GM23338 (cell line): ENCODE measurements at regions not wholly inside any gene's neighbourhood (a gene's known extent, or its start where the extent isn't known, plus 50 kb on each side); places are given as distances from the start of the nearest gene placed in this dataset.
"Not testable (repeated sequence)": the region's sequence is repeated elsewhere in the genome, so short reads cannot be mapped to it uniquely, and the experiment has no call there.

Experiments used
- CREB1 ChIP-seq: fragments of 250-450 bp; sonication (Bioruptor Pico); IDR thresholded peaks from 2 replicates; pipeline ENCODE4 v1.5.0; 2020; ENCODE audit warnings: low read depth, mild to moderate bottlenecking, moderate library complexity
- EZH2 ChIP-seq: fragments of 200-600 bp; sonication (generic); IDR thresholded peaks from one replicate; pipeline ENCODE4 v1.8.0; 2017; ENCODE audit warnings: antibody characterized with exemption, mild to moderate bottlenecking, low read depth; ENCODE audit not compliant: unreplicated experiment
- EZH2phosphoT487 ChIP-seq: fragments of 200-600 bp; sonication (generic); IDR thresholded peaks from one replicate; pipeline ENCODE4 v1.8.1; 2018; ENCODE audit warnings: antibody characterized with exemption; ENCODE audit not compliant: unreplicated experiment
- JUNB ChIP-seq: IDR thresholded peaks from one replicate; pipeline ENCODE4 v1.6.1; 2016; ENCODE audit warnings: antibody characterized with exemption; ENCODE audit not compliant: unreplicated experiment
- NANOG ChIP-seq: IDR thresholded peaks from 2 replicates; pipeline ENCODE4 v1.6.1; 2016; ENCODE audit warnings: antibody characterized with exemption, borderline replicate concordance
- POLR2AphosphoS5 ChIP-seq: IDR thresholded peaks from 2 replicates; pipeline ENCODE4 v1.6.1; 2016; ENCODE audit warnings: antibody characterized with exemption, low read depth
- REST ChIP-seq: IDR thresholded peaks from one replicate; pipeline ENCODE4 v1.6.1; 2018; ENCODE audit warnings: antibody characterized with exemption; ENCODE audit not compliant: unreplicated experiment
- STAT1 ChIP-seq: IDR thresholded peaks from one replicate; pipeline ENCODE4 v1.6.1; 2016; ENCODE audit warnings: antibody characterized with exemption; ENCODE audit not compliant: unreplicated experiment
- ZNF114 ChIP-seq: fragments of 250-450 bp; sonication (Bioruptor Pico); IDR thresholded peaks from 2 replicates; pipeline ENCODE4 v1.5.0; 2020; ENCODE audit warnings: mild to moderate bottlenecking, moderate library complexity
- ZNF331 ChIP-seq: fragments of 250-450 bp; sonication (Bioruptor Pico); IDR thresholded peaks from 2 replicates; pipeline ENCODE4 v1.5.0; 2020; ENCODE audit warnings: low read depth, mild to moderate bottlenecking, moderate library complexity
- TF ChIP-seq, protein P1 (sequence below), 2 experiments: fragments of 200-600 bp in 1 of 2; sonication (generic) in 1 of 2; conservative IDR thresholded peaks; 2 replicates each; pipeline versions ENCODE4 v1.5.1 to v1.6.1; 2016 to 2017; ENCODE audit warnings: antibody characterized with exemption in 2 of 2, low read depth in 2 of 2, mild to moderate bottlenecking in 2 of 2, moderate library complexity in 1 of 2
- TF ChIP-seq, protein P2 (sequence below): fragments of 250-450 bp; sonication (Bioruptor Pico); IDR thresholded peaks from 2 replicates; pipeline ENCODE4 v1.5.0; 2020; ENCODE audit warnings: mild to moderate bottlenecking, moderate library complexity
- TF ChIP-seq, protein P3 (sequence below): IDR thresholded peaks from 2 replicates; pipeline ENCODE4 v1.6.1; 2016; ENCODE audit warnings: antibody characterized with exemption

DNA sequence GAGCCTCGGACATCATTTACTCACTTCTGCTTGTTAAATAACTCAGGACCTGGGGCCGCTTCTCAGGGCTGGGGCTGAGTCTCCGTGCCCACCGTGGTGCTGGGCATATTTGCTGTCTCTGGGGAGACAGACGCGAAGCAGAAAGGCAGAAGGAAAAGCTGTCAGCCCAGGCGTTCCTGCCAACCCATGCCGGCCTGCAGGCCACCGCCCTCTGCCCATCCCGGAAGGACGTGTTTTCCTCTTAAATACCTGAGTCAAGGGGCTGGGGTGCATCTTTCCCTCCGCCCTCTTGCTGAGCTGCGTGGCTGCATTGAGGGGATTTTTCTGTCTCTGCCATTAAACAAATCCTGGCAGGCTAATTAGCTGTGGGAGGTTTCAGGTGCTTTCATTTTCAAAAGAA is 65.3 kb upstream of the SFSWAP start:
- TF ChIP-seq, protein P1, sequence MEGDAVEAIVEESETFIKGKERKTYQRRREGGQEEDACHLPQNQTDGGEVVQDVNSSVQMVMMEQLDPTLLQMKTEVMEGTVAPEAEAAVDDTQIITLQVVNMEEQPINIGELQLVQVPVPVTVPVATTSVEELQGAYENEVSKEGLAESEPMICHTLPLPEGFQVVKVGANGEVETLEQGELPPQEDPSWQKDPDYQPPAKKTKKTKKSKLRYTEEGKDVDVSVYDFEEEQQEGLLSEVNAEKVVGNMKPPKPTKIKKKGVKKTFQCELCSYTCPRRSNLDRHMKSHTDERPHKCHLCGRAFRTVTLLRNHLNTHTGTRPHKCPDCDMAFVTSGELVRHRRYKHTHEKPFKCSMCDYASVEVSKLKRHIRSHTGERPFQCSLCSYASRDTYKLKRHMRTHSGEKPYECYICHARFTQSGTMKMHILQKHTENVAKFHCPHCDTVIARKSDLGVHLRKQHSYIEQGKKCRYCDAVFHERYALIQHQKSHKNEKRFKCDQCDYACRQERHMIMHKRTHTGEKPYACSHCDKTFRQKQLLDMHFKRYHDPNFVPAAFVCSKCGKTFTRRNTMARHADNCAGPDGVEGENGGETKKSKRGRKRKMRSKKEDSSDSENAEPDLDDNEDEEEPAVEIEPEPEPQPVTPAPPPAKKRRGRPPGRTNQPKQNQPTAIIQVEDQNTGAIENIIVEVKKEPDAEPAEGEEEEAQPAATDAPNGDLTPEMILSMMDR (conservative IDR thresholded peaks at IDR 0.05; ENCODE audit: low read depth in 2 of 2), result not testable (repeated sequence)
- not testable (repeated sequence) for TF ChIP-seq POLR2AphosphoS5; EZH2phosphoT487; CREB1 (CRISPR knock-in tag); JUNB; REST; STAT1; EZH2; ZNF114; ZNF331 (CRISPR knock-in tag); NANOG
- TF ChIP-seq, protein P2, sequence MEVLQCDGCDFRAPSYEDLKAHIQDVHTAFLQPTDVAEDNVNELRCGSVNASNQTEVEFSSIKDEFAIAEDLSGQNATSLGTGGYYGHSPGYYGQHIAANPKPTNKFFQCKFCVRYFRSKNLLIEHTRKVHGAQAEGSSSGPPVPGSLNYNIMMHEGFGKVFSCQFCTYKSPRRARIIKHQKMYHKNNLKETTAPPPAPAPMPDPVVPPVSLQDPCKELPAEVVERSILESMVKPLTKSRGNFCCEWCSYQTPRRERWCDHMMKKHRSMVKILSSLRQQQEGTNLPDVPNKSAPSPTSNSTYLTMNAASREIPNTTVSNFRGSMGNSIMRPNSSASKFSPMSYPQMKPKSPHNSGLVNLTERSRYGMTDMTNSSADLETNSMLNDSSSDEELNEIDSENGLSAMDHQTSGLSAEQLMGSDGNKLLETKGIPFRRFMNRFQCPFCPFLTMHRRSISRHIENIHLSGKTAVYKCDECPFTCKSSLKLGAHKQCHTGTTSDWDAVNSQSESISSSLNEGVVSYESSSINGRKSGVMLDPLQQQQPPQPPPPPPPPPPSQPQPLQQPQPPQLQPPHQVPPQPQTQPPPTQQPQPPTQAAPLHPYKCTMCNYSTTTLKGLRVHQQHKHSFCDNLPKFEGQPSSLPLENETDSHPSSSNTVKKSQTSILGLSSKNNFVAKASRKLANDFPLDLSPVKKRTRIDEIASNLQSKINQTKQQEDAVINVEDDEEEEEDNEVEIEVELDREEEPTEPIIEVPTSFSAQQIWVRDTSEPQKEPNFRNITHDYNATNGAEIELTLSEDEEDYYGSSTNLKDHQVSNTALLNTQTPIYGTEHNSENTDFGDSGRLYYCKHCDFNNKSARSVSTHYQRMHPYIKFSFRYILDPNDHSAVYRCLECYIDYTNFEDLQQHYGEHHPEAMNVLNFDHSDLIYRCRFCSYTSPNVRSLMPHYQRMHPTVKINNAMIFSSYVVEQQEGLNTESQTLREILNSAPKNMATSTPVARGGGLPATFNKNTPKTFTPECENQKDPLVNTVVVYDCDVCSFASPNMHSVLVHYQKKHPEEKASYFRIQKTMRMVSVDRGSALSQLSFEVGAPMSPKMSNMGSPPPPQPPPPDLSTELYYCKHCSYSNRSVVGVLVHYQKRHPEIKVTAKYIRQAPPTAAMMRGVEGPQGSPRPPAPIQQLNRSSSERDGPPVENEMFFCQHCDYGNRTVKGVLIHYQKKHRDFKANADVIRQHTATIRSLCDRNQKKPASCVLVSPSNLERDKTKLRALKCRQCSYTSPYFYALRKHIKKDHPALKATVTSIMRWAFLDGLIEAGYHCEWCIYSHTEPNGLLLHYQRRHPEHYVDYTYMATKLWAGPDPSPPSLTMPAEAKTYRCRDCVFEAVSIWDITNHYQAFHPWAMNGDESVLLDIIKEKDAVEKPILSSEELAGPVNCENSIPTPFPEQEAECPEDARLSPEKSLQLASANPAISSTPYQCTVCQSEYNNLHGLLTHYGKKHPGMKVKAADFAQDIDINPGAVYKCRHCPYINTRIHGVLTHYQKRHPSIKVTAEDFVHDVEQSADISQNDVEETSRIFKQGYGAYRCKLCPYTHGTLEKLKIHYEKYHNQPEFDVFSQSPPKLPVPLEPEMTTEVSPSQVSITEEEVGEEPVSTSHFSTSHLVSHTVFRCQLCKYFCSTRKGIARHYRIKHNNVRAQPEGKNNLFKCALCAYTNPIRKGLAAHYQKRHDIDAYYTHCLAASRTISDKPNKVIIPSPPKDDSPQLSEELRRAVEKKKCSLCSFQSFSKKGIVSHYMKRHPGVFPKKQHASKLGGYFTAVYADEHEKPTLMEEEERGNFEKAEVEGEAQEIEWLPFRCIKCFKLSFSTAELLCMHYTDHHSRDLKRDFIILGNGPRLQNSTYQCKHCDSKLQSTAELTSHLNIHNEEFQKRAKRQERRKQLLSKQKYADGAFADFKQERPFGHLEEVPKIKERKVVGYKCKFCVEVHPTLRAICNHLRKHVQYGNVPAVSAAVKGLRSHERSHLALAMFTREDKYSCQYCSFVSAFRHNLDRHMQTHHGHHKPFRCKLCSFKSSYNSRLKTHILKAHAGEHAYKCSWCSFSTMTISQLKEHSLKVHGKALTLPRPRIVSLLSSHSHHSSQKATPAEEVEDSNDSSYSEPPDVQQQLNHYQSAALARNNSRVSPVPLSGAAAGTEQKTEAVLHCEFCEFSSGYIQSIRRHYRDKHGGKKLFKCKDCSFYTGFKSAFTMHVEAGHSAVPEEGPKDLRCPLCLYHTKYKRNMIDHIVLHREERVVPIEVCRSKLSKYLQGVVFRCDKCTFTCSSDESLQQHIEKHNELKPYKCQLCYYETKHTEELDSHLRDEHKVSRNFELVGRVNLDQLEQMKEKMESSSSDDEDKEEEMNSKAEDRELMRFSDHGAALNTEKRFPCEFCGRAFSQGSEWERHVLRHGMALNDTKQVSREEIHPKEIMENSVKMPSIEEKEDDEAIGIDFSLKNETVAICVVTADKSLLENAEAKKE (CRISPR knock-in tag), result not testable (repeated sequence)
- TF ChIP-seq, protein P3, sequence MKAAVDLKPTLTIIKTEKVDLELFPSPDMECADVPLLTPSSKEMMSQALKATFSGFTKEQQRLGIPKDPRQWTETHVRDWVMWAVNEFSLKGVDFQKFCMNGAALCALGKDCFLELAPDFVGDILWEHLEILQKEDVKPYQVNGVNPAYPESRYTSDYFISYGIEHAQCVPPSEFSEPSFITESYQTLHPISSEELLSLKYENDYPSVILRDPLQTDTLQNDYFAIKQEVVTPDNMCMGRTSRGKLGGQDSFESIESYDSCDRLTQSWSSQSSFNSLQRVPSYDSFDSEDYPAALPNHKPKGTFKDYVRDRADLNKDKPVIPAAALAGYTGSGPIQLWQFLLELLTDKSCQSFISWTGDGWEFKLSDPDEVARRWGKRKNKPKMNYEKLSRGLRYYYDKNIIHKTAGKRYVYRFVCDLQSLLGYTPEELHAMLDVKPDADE, result not testable (repeated sequence)
